GM18909 (cell line): ENCODE measurements at regions not wholly inside any gene's neighbourhood (a gene's known extent, or its start where the extent isn't known, plus 50 kb on each side); places are given as distances from the start of the nearest gene placed in this dataset.
"Not testable (repeated sequence)": the region's sequence is repeated elsewhere in the genome, so short reads cannot be mapped to it uniquely, and the experiment has no call there.

Source experiments
- ATAC-seq: cut with Tn5 transposase; IDR thresholded peaks from one replicate; pipeline ENCODE4 v1.9.1; 2021; ENCODE audit warnings: mild to moderate bottlenecking; ENCODE audit not compliant: unreplicated experiment, poor library complexity

GRCh38 chr16:18157854-18158253, 178.7 kb downstream of the NPIPA8 start:
- not testable (repeated sequence) for ATAC-seq

DNA sequence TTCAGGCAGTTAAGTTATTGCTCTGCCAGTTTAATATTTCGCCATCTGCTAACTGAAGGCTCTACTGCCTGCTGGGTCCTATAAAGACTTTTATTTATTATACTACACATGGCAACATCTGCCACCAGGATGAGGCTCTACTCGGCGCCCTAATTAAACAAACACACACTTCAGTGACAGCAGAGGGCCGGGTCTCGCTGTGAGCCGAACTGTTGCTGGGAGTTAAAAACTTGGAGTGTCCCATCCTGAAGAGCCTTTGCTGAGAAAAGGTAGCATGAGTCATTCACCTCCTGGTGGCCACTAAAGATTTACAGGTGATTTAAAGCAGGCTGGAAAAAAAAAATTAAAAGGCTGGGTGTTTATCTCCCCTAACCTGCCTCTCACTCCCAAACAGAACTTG, 183.7 kb downstream of the NPIPA8 start:
- ATAC-seq: not testable (repeated sequence)

DNA sequence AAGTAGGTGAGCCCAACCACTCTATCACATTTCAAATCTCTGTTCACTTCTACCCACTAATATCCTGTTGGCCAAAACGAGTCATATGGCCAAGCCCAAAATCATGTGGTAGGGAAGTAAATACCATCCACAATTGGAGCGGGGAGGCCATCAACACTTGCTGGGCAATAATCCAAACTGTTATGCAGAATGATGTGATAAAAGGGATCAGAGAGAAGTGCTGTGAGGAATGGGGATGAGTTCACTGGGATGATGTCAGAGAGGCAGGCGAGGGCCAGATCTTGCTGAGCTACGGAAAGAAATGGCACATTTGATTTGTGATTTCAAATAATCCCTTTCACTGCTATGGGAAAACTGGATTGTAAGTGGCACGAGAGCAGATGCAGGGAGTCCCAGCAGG, 188.4 kb downstream of the NPIPA8 start:
- ATAC-seq: not testable (repeated sequence)

- not testable (repeated sequence) for ATAC-seq
Measured at GRCh38 chr16:18146601-18147142, 189.9 kb downstream of the NPIPA8 start.

GRCh38 chr16:18142066-18142465, 194.5 kb downstream of the NPIPA8 start:
- ATAC-seq: not testable (repeated sequence)

GRCh38 chr16:18136288-18136687, 200.2 kb downstream of the NPIPA8 start:
- ATAC-seq: not testable (repeated sequence)

DNA sequence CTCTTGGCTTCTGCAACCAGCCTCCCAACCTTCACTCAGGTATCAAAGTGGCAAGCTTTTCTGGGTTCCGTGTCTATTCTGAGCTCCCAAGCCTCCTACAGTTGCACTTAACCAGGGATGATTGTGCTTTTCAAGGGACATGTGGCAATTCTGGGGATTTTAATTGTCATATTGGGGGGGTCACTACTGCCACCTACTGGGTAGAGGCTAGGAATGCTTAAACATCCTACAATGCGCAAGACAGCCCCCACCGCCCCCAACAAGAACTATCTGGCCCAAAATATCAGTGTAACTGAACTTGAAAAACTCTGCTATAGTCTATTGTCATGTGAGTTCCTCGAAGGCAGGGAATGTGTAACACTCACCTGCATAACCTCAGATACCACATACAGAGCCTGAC, 201.5 kb downstream of the NPIPA8 start:
- not testable (repeated sequence) for ATAC-seq

- not testable (repeated sequence) for ATAC-seq
Measured at GRCh38 chr16:18131587-18131986, 204.9 kb downstream of the NPIPA8 start.

GRCh38 chr16:18130478-18131120, 205.9 kb downstream of the NPIPA8 start:
- ATAC-seq: not testable (repeated sequence)

DNA sequence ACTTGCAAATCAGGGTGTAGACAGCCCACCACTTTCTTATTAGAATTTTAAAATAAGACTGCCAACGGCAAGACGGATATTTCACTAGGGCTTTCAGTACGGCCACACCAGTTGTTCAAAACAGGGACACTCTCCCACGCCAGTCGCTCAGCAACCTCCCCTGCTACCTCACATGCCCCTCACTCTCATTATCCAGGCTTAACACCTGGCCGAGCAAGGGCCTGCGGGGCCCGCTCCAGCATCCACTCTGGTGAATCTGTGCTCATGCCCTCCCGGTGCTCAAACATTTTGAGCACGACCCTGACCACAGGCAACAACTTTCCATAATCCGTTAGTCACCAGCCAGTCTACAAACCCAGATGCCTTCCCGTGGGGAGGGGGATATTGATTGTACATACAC, 209.5 kb downstream of the NPIPA8 start:
- ATAC-seq: not testable (repeated sequence)

- ATAC-seq: not testable (repeated sequence)
Measured at GRCh38 chr16:18119092-18119491, 217.4 kb downstream of the NPIPA8 start.

DNA sequence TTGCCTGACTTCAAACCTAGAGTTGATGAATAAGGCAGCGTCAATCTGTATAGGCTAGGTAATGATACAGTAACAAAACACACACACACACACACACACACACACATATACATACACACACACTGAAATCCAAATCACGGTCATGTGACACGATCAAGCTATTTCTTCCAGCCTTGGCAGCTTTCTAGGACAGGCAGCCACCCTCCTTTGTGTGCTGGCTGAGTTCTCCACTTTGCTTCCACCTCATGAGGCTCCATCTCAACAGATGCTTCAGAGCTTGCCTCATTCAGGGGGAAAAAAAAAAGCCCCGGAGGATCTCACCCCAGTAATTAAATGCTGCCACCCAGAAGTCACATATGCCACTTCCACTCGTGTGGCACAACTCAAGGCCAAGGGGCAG, 217.9 kb downstream of the NPIPA8 start:
- ATAC-seq: not testable (repeated sequence)

DNA sequence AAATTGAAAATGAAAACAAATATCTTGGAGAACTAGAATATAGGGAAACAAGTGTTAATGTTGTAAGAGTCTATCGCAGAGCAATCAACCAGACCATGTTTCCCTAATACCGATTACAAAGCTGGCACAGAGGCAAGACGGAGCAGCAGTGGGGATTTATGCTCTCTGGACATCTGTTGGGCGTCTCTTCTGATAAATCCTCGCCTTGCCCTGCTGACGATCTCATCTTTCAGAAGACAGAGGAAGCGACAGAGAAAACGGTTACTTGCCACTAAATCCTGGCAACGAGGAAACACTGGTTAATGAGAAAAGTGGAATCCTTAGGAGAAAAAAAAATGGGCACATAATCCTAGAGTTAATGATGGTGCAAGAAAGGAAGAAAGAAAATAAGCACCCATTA, 218.5 kb downstream of the NPIPA8 start:
- not testable (repeated sequence) for ATAC-seq

DNA sequence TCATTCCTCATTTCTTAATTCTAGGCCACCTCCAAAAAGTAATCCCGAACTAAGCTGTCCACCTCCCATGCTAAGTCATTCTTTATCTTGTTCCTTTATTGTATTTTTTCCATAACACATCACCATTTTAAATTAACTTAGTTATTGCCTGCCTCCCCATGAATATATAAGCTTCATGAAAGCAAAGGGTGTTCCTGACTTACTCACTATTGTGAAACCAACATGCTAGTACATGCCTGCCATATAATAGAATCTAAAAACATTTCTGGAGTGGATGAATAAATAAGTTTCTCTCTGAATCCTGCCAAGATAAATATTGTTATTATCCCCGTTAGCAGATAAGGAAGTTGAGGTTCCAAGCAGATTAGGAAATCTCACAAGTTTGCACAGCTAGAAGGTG, 232.1 kb downstream of the NPIPA8 start:
- not testable (repeated sequence) for ATAC-seq

- not testable (repeated sequence) for ATAC-seq
Measured at GRCh38 chr16:18101077-18101476, 235.5 kb downstream of the NPIPA8 start.

GRCh38 chr16:18092605-18093004, 243.9 kb downstream of the NPIPA8 start:
- not testable (repeated sequence) for ATAC-seq

DNA sequence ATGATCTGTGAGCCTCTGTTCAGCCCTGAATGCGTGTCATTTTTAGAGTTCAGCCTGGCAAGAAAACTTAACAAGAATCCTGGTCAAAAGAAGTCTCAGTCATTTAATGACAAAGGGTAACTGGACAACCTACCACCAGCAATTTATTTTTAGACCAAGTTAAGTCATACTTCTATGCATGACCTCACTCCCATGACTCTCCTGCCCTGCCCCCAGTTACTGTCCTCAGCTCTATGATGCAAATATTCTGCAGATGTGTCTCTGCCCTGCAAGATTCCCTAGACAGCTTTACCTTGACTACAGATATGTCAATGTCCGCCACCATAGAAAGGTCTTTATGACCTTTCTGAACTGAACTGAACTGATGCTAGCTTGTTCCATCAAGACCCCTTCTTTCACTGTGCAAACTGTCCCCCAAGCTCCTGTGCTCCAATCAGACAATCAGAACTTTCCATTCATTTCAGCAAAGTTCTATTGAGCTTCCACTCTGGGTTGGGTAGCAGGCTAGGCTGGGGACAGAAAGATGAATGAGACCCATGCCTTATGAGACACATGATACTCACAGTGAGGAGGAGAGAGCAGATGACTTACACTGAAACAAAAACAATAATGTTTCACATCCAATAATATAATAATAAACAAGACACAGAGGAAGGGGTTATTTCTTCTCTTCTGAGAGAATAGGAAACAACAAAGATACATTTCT, 255.7 kb downstream of the NPIPA8 start:
- ATAC-seq: not testable (repeated sequence)

DNA sequence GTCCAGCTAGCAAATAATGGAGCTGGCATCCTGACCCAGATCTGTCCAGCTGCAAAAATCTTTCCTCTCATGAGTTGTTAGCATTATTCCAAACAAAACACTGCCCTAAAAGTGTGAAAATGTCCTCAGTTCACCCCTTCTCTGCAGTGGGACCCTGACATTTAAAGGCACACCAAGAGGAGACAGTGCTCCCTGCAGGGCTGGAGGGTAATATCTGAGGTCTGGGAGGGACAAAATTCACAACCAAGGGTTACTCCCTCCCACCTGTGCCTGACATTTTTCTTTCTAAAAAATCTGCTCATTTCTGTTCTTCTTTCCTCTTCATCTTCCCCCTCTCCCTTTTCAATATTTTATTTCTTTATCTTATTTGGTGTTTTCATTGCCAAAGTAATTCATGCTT, 258.6 kb downstream of the NPIPA8 start:
- ATAC-seq: not testable (repeated sequence)

- ATAC-seq: no peak
Measured at GRCh38 chr16:18072161-18072560, 264.4 kb downstream of the NPIPA8 start.

GRCh38 chr16:18069683-18070082, 266.9 kb downstream of the NPIPA8 start:
- ATAC-seq: no peak

GRCh38 chr16:18068477-18068876, 268.1 kb downstream of the NPIPA8 start:
- no peak for ATAC-seq
